HG02885 (cell line): ENCODE measurements at regions not wholly inside any gene's neighbourhood (a gene's known extent, or its start where the extent isn't known, plus 50 kb on each side); places are given as distances from the start of the nearest gene placed in this dataset.

Experiments
- ATAC-seq: cut with Tn5 transposase; IDR thresholded peaks from one replicate; pipeline ENCODE4 v1.9.1; 2021; ENCODE audit warnings: mild to moderate bottlenecking; ENCODE audit not compliant: unreplicated experiment, poor library complexity

DNA sequence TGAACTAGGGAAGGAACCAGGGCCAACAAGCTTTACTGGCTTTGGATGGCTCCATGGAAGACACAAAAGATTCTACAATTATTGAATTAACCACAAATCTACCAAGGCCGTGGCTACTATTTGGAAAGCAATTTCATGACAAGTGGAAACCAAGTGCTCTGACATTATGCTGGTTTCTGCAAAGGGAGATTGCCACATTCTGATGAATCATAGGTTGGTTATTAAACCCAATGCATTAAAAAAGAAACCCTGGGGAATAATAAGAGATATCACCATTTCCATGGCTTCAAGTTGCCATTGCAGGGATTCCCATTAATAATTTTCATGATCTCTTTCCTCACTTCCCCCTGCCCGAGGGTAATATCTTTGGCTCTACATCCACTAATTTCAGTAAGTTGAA lies 359.2 kb upstream of the NCAM2 start:
- ATAC-seq, result no peak

DNA sequence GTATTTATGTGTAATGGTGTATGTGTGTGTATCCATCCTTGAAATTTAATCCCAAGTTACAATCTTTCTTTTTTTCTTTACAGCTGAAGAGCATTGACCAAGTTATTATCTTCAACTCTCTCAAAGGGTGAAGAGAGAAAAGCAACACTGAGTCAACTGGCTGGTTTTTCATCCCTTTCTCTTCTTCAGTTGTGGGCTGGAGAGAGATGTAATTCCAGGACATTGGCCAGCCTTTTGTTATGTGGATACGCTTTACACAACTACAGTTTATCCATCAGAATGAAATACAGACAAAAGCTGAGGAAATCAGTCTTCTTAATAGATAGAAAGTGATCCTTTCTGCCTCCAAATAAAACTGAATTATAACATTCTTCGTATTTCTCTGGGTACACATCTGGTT lies 357.0 kb upstream of the NCAM2 start:
- no peak for ATAC-seq

DNA sequence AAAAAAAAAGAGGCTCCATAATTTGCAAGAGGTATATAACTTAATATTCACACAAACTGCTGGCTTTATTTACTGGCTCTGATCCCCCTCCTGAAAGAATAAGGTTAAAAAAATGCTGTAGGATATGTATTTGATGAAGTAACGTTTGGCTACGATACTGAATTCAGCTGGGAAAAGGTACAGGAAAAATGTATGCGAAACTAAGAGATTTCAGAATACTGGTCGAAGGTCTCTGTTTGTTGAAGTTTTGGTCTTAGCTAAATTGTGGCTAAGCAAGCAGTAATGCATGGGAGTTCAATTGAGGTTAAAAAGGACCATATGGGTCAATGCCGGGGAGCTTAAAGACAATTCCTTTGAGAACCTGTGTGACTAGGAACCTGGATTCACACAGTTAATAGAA lies 355.5 kb upstream of the NCAM2 start:
- no peak for ATAC-seq

DNA sequence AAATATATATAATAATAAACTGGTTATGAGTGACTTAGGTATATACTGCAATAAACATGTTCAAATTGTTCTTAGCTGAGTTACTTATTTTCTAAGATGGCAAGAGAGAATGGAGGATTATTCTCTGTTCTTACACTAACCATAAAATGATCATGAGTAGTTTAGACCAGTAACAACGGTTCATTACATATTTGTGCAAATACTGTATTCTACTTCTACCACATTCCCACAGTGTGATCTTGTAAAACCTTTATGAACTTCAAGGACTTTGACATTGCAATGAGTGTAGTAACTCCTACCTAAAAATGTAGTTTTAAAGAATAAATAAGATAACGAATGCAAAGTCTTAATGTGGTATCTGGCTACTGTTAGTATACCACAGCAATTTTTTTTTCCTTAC lies 353.7 kb upstream of the NCAM2 start:
- no peak for ATAC-seq

DNA sequence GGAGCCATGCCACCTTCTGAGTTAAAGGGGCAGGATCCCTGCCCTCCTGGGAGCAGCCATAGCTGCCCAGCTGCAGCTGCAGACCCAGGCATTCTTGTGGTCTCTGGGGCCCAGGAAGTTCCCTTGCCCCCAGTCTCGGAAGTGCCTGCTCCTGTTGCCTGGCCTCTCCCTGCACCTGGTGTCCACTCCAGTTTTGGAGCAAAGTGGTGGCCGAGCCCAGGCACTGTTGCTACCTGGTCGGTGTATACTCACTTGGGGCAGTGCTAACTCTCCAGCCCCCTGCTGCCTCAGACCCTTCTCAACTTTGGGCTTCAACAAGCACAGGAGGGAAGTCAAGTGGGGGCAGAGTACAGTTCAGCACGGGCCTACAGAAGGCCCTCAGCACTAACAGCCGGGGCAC lies 352.9 kb upstream of the NCAM2 start:
- ATAC-seq, result no peak

DNA sequence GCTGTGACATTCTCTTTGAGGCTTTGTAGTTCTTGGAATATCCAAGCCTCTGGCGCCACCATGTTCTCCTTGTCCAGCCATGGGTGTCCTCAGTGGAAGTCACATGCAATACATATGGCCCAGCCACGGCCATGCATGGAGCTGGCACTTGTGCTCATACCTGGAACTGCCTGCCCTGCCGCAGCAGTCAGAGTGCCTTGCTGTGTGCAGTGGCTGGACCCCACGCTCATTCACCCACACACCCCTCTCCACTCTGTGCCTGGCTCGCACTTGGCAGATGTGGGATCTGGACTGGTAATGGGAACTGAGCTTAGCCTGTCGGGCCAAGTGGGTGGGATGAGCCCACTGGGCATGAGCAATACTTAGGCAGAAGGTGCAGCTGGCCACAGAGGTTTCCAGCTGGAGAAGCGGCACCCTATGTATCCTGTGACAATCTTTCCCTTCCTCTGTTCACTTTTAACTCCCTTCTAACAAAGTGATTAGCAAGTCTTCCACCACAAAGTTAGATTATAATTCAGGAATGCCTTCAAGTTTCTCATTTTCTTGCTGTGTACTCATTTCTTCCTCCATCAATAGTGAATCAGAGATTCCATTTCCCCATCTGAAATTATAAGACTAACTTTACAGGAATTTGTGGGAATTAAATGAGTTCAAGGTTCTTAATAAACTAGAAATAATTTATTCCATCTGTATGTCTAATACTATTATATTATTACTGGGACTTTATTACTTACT lies 351.6 kb upstream of the NCAM2 start:
- ATAC-seq, result no peak

DNA sequence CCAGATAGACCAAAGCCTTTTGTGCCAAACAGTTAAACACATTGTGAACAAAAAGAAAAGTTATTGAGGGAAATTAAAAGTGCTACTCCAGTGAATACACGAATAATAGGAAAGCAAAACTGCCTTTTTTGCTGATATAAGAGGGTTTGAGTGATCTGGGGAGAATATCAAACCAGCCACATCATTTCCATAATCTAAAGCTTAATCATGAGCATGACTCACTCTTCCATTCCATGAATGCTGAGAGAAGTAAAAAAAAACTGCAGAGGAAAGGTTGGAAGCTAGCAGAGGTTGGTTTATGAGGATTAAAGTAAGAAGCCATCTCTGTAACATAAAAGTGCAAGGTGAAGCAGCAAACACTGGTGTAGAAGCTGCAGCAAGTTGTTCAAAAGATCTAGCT lies 350.6 kb upstream of the NCAM2 start:
- no peak for ATAC-seq

DNA sequence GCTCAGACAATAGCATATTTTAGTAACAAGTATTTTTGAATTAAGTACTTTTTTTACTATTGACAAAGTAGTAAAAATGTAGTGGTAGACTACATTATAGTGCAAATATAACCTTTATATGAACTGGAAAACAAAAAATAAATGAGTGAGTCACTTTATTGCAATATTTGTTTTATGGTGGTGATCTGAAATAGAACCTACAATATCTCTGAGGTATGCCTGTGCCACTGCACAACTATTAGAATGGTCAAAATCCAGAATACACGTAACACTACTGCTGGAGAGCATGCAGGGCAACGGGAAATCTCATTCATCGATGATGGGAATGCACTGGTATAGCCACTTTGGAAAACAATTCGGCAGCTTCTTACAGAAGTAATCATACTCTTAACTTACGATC lies 349.0 kb upstream of the NCAM2 start:
- ATAC-seq, result no peak

DNA sequence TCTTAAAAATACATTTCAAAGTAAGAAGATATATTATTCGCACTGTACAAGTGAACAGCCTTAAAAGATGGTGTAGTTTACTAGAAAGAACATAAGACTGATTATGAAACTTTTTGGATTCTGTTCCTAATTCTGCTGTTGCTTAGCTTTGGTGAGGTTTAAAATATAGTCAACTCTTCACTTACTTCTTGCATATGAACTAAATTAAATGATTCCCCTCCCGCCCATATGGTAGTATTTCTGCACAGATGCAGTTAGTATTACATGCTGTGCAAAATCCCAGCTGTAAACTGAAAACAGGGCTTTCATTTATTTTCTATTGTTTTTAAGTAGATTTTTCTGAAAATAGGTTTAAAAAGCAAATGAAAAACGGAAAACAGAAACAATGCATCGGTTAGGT lies 345.4 kb upstream of the NCAM2 start:
- ATAC-seq, result no peak

DNA sequence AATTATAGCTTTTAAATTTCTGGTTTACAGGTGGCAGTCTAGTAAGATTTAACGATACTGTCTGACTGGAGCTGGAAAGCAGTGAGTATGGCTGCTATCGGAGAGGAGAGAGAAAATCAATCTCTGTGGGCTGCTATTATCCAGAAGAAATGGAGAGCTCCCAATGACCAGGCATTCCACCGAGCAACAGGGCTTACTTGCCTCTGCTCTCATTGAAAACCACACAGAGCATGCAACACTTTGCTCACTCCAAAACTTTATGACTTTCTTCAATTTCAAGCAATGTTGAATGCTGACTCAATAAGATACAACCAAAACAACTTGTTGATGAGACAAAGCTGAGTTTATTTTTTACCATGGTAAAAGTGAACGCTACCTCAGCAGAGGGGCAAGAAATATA lies 337.0 kb upstream of the NCAM2 start:
- ATAC-seq, result no peak

DNA sequence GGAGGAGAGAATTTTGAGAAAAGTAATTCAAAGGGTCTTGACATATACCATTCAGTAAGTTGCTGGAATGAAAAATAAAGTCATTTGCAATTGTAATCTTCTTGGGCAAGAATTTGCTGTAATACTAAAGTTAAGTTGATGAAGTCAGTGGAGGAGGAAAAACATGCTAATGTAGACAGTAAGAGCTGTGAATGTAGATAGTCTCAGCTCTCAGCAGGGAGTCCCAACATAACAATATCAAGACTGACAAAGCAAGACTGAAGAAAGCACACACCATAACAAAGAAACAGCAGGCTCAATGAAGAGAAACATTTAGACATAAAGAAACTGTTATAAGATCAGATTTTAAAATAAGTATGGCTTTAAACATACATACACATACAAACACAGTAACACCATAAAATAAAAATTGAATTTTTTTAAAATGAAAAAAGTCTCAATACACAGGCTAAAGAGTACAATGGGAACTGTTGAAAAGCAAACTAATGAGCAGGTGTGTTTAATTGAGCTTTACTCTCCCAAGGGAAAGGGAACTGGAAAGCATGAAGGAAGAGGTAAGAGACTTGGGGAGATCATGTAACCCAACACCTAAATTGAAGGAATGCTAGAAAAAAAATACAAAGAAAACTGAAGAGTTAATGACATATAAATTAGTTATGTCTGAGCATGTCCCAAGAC lies 336.3 kb upstream of the NCAM2 start:
- ATAC-seq, result no peak

DNA sequence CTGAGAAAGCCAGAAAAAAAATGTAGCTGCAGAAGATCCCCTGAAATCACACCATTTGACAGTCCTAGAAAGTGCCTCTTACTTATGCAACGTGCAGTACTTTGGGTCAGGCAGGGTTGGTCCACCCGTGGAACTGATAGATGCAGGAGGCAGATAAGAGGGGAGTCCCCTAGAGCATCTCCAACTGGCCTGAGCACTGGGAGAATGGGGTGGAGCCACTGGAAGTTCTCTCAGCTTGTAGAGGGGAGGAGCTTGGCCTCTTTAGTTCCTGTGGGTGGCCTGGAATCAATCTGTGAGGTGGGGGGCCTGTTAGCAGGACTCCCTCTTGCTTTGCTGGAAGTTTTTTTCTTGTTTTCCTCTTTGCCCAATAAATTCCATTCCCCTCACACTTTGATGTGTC lies 335.7 kb upstream of the NCAM2 start:
- no peak for ATAC-seq

DNA sequence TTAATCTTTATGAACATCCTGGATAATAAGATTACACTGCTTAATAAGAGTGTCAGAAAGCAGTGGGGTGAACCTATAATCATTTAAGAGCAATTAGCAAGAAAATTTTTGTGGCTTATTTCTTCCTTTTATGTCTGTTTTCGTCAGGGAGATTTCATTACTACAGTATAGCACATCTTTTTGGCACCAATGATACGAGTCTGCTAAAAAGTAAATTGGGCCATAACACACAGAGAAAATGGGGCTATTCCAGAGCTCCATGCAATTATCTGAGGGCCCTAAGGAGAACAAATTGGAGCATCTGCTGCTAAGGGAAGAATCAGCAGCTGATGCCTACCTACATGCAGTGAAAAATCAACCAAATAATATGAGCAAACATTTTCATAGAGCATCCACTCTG lies 330.3 kb upstream of the NCAM2 start:
- no peak for ATAC-seq

DNA sequence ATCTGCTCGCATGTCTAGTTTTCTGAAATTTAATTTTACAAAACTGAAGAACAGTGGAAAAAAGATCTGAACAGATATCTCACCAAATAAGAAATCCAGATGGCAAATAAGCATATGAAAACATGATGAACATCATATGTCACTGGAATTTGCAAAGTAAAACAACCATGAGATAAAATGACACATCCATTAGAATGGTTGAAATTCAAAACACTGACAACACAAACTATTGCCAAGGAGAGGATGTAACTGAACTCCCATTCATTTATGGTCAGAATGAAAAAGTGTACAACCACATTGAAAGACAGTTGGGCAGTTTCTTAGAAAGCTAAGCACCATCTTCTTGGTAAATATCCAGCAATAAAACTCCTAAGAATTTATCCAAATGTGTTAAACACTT lies 312.7 kb upstream of the NCAM2 start:
- no peak for ATAC-seq

DNA sequence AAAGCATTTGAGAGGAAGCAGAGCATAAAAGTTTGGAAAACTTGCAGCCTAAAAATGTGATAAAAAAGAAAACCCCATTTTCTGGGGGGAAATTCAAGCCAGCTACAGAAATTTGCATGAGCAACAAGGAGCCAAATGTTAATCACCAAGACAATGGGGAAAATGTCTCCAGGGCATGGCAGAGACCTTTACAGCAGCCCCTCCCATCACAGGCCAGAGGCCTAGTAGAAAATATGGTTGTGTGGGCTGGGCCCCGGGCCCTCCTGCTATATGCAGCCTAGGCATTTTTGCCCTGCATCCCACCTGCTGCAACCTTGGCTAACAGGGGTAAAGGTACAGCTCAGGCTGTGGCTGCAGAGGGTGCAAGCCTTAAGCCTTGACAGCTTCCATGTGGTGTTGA lies 299.6 kb upstream of the NCAM2 start:
- no peak for ATAC-seq

DNA sequence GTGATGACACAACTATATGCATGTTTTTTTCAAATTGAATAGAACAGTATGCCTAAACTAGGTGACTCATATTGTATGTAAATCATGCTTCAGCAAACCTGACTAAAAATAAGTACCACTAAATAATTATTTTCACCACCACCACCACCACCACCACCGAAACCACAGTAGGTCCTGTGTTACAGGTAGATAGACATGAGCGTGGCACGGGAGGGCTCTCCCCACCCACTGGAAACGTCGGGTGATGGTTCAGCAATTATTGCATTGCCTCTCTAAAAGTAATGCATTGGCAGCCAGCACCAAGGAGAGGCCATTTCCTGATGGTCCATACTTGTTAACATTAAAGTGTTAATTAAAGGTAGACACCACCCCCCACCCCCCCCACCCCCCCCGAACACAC lies 297.0 kb upstream of the NCAM2 start:
- no peak for ATAC-seq

DNA sequence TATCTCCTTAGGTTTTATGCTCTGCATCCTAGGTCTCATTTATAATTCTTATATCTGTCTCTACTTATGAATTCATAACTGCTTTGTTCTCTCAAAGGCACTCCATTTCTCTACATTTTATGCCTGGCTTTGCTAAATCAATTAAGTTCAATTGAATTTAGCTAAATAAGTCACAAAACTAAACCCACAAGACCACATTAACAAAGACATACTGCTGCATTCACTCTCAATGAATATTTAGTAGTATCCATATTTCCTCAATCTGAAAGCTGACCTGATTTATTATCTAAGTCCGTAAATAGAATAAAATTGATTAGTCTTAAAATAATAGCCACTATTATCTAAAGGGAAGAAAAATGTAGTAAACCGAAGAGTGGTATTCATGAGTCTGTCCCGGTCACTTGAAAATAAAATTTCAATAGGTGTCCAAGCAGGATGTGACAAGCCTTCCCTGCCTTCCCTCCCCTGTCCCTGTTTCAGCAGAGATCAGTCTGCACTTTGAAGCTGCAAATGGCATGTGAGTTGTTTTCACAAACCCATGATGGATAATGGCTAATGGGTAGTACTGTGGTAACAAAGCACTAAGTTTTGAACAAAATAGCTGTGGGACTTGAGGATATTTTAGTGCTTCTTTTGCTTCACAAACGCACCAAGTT lies 295.0 kb upstream of the NCAM2 start:
- no peak for ATAC-seq

DNA sequence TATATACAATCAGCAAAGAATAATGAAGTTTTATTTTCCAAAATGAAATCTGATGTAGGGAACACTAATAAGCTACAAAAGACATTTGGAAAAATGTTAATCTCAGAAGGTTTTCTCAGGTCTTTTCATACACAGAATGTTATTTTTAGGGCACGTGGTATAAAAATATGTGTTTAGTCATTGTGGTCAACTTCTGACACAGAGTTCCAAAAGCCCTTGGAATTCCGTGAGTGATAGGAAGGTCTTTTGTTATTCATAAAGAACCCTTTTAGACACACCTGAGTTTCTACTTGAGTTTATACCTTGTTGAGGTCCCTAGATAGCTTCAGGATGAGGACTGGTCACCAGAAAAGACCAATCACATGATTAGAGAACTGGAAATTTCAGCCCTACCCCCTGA lies 277.6 kb upstream of the NCAM2 start:
- no peak for ATAC-seq

DNA sequence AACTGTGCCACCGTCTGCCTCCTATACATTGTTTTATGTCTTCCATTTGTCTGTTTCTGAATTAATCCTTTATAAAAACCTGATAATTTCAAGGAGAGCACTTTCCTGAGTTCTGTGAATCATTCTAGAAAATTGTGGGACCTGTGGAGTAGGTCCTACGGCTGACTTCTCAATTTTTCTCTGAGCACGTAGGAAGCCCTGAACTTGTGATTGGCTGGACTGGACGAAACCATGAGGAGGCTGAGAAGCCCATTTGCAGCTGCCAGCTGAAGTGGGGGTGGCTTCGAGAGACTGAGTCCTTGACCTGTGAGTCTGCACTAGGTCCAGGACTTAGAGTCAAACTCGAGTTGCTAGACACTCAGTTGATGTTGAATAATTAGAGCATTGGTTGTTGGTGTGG lies 277.1 kb upstream of the NCAM2 start:
- ATAC-seq, result no peak

DNA sequence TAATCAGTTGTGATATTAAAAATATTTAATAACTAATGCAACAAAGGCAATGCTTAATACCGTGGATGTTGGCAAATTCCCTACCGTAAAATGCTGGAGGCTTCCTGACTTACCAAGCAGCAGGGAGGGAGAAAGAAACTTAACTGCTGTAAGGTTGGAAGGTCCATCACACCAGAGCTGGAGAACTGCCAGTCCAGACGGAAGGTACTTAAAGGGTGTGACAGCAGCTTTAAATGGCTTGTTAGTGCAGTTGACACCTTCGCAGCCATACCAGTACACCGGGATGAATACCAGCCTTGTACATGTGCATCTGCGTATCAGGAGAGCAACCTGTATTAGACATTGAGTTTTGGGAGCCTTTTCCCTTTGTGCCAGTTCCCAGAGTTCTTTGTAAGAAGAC lies 269.5 kb upstream of the NCAM2 start:
- ATAC-seq, result no peak

DNA sequence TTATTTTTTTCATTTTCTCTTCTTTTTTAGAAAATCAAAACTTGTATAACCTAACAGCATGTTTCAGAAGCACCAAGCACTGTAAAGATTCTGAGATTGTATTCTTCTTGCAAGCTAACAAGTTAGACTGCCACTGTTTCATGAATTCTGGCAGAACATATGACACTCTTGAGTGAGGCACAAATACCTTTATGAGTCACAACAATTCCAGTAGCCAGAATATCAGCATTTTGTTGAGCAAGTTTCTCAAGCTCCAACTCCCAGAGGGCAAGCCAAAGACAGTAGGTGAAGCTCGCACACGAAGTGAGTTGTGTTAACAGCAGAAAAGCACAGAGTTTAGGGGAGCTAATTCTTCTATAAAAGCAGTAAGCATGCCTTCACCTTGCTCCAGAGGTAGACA lies 268.8 kb upstream of the NCAM2 start:
- ATAC-seq, result no peak

DNA sequence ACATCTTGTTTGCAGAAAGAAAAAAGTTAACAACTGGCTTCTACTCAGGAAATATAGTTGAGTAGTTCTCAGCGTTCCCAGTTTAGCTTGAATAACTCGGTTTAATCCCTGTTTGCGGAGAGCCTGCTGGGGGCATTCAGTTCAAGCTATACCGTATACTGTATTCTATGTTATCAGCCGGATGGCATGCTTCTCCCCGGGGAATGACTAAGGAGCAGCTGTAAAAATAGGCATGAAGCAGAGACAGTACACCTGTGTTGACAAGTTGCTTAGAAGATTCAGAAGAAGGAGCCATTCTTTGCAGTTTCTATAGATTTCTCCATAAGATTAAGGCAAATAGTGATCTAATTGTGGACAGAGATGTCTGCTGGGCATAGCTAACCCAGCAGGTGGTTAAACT lies 267.8 kb upstream of the NCAM2 start:
- no peak for ATAC-seq
